ENCODE measurements at regions not wholly inside any gene's neighbourhood (a gene's known extent, or its start where the extent isn't known, plus 50 kb on each side); places are given as distances from the start of the nearest gene placed in this dataset.

- Histone ChIP-seq H3K9me3 (no peaks in the 10 kb centered on the region), H3K27me3 (no peaks in the 10 kb centered on the region), H3K4me1 (no peaks in the 10 kb centered on the region), H3K36me3 (no peaks in the 10 kb centered on the region), H3K27ac (no peak overlapping the region), H3K4me3 (no peak overlapping the region)
- 77 to 86% methylated on average over 3 of the region's 3 CpGs for WGBS, 2 donors
- DNase-seq (no peak), FAIRE-seq (no peak), ATAC-seq (no peak)
- intact Hi-C loops (cut with DNase I), result no loop called here
- TF ChIP-seq, protein P1, sequence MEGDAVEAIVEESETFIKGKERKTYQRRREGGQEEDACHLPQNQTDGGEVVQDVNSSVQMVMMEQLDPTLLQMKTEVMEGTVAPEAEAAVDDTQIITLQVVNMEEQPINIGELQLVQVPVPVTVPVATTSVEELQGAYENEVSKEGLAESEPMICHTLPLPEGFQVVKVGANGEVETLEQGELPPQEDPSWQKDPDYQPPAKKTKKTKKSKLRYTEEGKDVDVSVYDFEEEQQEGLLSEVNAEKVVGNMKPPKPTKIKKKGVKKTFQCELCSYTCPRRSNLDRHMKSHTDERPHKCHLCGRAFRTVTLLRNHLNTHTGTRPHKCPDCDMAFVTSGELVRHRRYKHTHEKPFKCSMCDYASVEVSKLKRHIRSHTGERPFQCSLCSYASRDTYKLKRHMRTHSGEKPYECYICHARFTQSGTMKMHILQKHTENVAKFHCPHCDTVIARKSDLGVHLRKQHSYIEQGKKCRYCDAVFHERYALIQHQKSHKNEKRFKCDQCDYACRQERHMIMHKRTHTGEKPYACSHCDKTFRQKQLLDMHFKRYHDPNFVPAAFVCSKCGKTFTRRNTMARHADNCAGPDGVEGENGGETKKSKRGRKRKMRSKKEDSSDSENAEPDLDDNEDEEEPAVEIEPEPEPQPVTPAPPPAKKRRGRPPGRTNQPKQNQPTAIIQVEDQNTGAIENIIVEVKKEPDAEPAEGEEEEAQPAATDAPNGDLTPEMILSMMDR (IDR thresholded peaks at IDR 0.05), result no peak
These were observed 1132.5 kb upstream of the SPRY2 start for GRCh38 chr13:81473366-81473899.

GRCh38 chr13:81458170-81458569 lies 1117.2 kb upstream of the SPRY2 start:
- Histone ChIP-seq H3K4me1 (no peaks in the 10 kb centered on the region), H3K27ac (no peak overlapping the region), H3K27me3 (no peaks in the 10 kb centered on the region), H3K4me3 (no peak overlapping the region), H3K36me3 (no peaks in the 10 kb centered on the region), H3K9me3 (no peaks in the 10 kb centered on the region)
- FAIRE-seq (no peak), ATAC-seq (no peak), DNase-seq (no peak)
- intact Hi-C loops (cut with DNase I), result no loop called here
- WGBS, 2 donors, result 76 to 89% methylated on average over 3 of the region's 3 CpGs
- TF ChIP-seq, protein P1 (IDR thresholded peaks at IDR 0.05), result no peak

DNA sequence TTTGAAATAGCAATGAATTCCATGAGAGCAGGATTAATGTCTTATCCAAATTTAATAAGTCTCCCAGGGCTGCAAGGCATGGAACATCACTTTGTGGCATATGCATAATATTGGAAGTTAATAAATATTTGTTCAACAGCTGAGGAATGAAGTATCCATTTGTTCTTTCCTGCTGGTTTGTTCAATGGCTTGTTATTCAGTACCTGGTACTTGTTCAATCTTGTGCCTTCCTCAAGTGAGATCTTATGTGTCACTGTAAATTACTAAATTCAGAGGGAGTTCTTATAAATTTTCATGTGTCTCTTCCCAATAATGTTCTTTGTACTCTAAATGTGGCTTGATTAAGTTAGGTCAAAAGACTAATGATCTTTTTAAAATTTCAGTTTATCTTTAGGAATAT lies 1105.5 kb upstream of the SPRY2 start:
- no peak for DNase-seq
- Histone ChIP-seq H3K27ac (no peak overlapping the region), H3K27me3 (no peaks in the 10 kb centered on the region), H3K36me3 (no peaks in the 10 kb centered on the region), H3K4me1 (no peaks in the 10 kb centered on the region), H3K9me3 (no peaks in the 10 kb centered on the region), H3K4me3 (no peak overlapping the region)
- intact Hi-C loops (cut with DNase I), result no loop called here
- ATAC-seq, result no peak
- no peak for FAIRE-seq
- TF ChIP-seq, protein P1 (IDR thresholded peaks at IDR 0.05), result no peak

DNA sequence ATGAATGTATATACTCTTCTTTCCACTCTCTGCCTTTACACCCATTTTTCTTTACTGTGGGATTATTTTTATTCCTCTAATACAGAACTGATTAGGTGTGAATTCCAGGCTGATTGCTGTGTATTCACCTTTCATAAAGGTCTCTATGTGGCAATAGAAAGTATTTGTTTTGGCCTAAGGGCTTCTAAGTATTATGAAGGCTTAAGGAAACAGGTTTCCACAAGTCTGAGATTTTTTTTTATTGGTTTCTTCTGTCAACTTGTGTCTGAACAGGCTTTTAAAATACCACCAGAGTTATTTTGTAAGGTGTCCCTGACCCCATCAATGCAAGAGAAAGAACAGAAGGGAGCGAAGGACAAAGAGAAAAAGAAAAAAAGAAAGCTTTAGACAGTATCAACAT lies 1102.0 kb upstream of the SPRY2 start:
- Histone ChIP-seq H3K4me1 (no peaks in the 10 kb centered on the region), H3K4me3 (no peak overlapping the region), H3K27me3 (no peaks in the 10 kb centered on the region), H3K9me3 (no peaks in the 10 kb centered on the region), H3K27ac (no peak overlapping the region), H3K36me3 (no peaks in the 10 kb centered on the region)
- FAIRE-seq, result no peak
- TF ChIP-seq, protein P1 (IDR thresholded peaks at IDR 0.05), result no peak
- no peak for ATAC-seq
- 83 to 85% methylated on average over 1 of the region's 1 CpG for WGBS, 2 donors
- intact Hi-C loops (cut with DNase I), result no loop called here
- DNase-seq, result no peak

GRCh38 chr13:81425286-81425685 lies 1084.4 kb upstream of the SPRY2 start:
- 66 to 70% methylated on average over 2 of the region's 2 CpGs for WGBS, 2 donors
- TF ChIP-seq, protein P1 (IDR thresholded peaks at IDR 0.05), result no peak
- Histone ChIP-seq H3K9me3 (no peaks in the 10 kb centered on the region), H3K36me3 (no peaks in the 10 kb centered on the region), H3K27me3 (no peaks in the 10 kb centered on the region), H3K4me3 (no peak overlapping the region), H3K4me1 (no peaks in the 10 kb centered on the region), H3K27ac (no peak overlapping the region)
- no peak for FAIRE-seq
- intact Hi-C loops (cut with DNase I), result no loop called here
- no peak for ATAC-seq
- DNase-seq, result no peak

All from pancreas (tissue), 10 donors.